ENCODE measurements at regions not wholly inside any gene's neighbourhood (a gene's known extent, or its start where the extent isn't known, plus 50 kb on each side); places are given as distances from the start of the nearest gene placed in this dataset.

DNA sequence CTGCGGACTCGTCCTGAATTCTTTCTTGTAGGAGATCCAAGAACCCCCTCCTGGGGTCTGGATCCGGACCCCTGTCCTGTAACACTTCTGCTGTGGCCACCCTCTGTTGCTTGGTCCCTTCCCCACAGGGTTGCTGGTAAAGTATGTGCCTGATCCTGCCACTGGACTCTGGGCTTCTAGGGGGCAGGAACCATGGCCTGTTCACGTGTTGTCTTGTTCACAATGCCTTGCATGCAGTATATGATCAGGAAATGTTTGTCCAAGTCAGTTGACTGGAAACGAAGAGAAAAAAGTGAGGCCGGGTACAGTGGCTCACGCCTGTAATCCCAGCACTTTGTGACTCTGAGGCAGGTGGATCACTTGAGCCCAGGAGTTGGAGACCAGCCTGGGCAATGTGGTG, 139.3 kb upstream of the ALDH1B1 start:
- TF ChIP-seq, protein P1, sequence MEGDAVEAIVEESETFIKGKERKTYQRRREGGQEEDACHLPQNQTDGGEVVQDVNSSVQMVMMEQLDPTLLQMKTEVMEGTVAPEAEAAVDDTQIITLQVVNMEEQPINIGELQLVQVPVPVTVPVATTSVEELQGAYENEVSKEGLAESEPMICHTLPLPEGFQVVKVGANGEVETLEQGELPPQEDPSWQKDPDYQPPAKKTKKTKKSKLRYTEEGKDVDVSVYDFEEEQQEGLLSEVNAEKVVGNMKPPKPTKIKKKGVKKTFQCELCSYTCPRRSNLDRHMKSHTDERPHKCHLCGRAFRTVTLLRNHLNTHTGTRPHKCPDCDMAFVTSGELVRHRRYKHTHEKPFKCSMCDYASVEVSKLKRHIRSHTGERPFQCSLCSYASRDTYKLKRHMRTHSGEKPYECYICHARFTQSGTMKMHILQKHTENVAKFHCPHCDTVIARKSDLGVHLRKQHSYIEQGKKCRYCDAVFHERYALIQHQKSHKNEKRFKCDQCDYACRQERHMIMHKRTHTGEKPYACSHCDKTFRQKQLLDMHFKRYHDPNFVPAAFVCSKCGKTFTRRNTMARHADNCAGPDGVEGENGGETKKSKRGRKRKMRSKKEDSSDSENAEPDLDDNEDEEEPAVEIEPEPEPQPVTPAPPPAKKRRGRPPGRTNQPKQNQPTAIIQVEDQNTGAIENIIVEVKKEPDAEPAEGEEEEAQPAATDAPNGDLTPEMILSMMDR (IDR thresholded peaks at IDR 0.05), result no peak
- TF ChIP-seq POLR2AphosphoS5 (IDR thresholded peaks at IDR 0.05) (no peak), POLR2A (IDR thresholded peaks at IDR 0.05) (no peak)

All from breast epithelium (tissue), 3 donors.